ENCODE measurements at regions not wholly inside any gene's neighbourhood (a gene's known extent, or its start where the extent isn't known, plus 50 kb on each side); places are given as distances from the start of the nearest gene placed in this dataset.
"Not testable (repeated sequence)": the region's sequence is repeated elsewhere in the genome, so short reads cannot be mapped to it uniquely, and the experiment has no call there.

- no peak overlapping the region for H3K27ac ChIP-seq (ENCODE audit: insufficient read depth, low read depth, low read length, poor library complexity, severe bottlenecking)
- H3K36me3 ChIP-seq (ENCODE audit: control insufficient read depth, insufficient read depth, low read length), result no peaks in the 10 kb centered on the region
- no peaks in the 10 kb centered on the region for H3K27me3 ChIP-seq (ENCODE audit: control insufficient read depth, insufficient read depth, low read length, poor library complexity, severe bottlenecking)
- no peak overlapping the region for H3K4me3 ChIP-seq (ENCODE audit: insufficient read depth, low read depth, low read length)
- no peaks in the 10 kb centered on the region for H3K9me3 ChIP-seq (ENCODE audit: control insufficient read depth, low read length)
- 86 to 95% methylated on average over 2 of the region's 2 CpGs for WGBS, 2 experiments
- no peaks in the 10 kb centered on the region for H3K4me1 ChIP-seq (ENCODE audit: control insufficient read depth, insufficient read depth, low read length)
Measured at GRCh38 chr1:157301477-157302198, 163.4 kb upstream of the ETV3 start.

GRCh38 chr1:157294387-157295145, 156.4 kb upstream of the ETV3 start:
- not testable (repeated sequence) for H3K27me3 ChIP-seq (ENCODE audit: control insufficient read depth, insufficient read depth, low read length, poor library complexity, severe bottlenecking); H3K9me3 ChIP-seq (ENCODE audit: control insufficient read depth, low read length); H3K27ac ChIP-seq (ENCODE audit: insufficient read depth, low read depth, low read length, poor library complexity, severe bottlenecking); H3K4me3 ChIP-seq (ENCODE audit: insufficient read depth, low read depth, low read length); H3K4me1 ChIP-seq (ENCODE audit: control insufficient read depth, insufficient read depth, low read length); H3K36me3 ChIP-seq (ENCODE audit: control insufficient read depth, insufficient read depth, low read length)
- WGBS, 2 experiments, result 93 to 95% methylated on average over 10 of the region's 10 CpGs

GRCh38 chr1:157292809-157293564, 154.8 kb upstream of the ETV3 start:
- no peak overlapping the region for H3K27ac ChIP-seq (ENCODE audit: insufficient read depth, low read depth, low read length, poor library complexity, severe bottlenecking)
- no peaks in the 10 kb centered on the region for H3K4me1 ChIP-seq (ENCODE audit: control insufficient read depth, insufficient read depth, low read length)
- no peaks in the 10 kb centered on the region for H3K27me3 ChIP-seq (ENCODE audit: control insufficient read depth, insufficient read depth, low read length, poor library complexity, severe bottlenecking)
- no peaks in the 10 kb centered on the region for H3K36me3 ChIP-seq (ENCODE audit: control insufficient read depth, insufficient read depth, low read length)
- WGBS, 2 experiments, result 90 to 100% methylated on average over 3 to 4 of the region's 4 CpGs
- no peak overlapping the region for H3K4me3 ChIP-seq (ENCODE audit: insufficient read depth, low read depth, low read length)
- H3K9me3 ChIP-seq (ENCODE audit: control insufficient read depth, low read length), result no peaks in the 10 kb centered on the region

GRCh38 chr1:157292302-157292701, 154.1 kb upstream of the ETV3 start:
- WGBS, 2 experiments, result 92% methylated on average over 6 of the region's 6 CpGs
- H3K36me3 ChIP-seq (ENCODE audit: control insufficient read depth, insufficient read depth, low read length), result no peaks in the 10 kb centered on the region
- no peaks in the 10 kb centered on the region for H3K27me3 ChIP-seq (ENCODE audit: control insufficient read depth, insufficient read depth, low read length, poor library complexity, severe bottlenecking)
- no peaks in the 10 kb centered on the region for H3K9me3 ChIP-seq (ENCODE audit: control insufficient read depth, low read length)
- H3K4me3 ChIP-seq (ENCODE audit: insufficient read depth, low read depth, low read length), result no peak overlapping the region
- no peak overlapping the region for H3K27ac ChIP-seq (ENCODE audit: insufficient read depth, low read depth, low read length, poor library complexity, severe bottlenecking)
- no peaks in the 10 kb centered on the region for H3K4me1 ChIP-seq (ENCODE audit: control insufficient read depth, insufficient read depth, low read length)

- Histone ChIP-seq H3K27ac (ENCODE audit: insufficient read depth, low read depth, low read length, poor library complexity, severe bottlenecking) (no peak overlapping the region), H3K4me3 (ENCODE audit: insufficient read depth, low read depth, low read length) (no peak overlapping the region), H3K9me3 (ENCODE audit: control insufficient read depth, low read length) (no peaks in the 10 kb centered on the region), H3K27me3 (ENCODE audit: control insufficient read depth, insufficient read depth, low read length, poor library complexity, severe bottlenecking) (no peaks in the 10 kb centered on the region), H3K36me3 (ENCODE audit: control insufficient read depth, insufficient read depth, low read length) (no peaks in the 10 kb centered on the region), H3K4me1 (ENCODE audit: control insufficient read depth, insufficient read depth, low read length) (no peaks in the 10 kb centered on the region)
- 97 to 100% methylated on average over 1 to 2 of the region's 2 CpGs for whole genome bisulfite sequencing, 2 experiments
Measured at GRCh38 chr1:157291083-157291482, 152.9 kb upstream of the ETV3 start.

- H3K27ac ChIP-seq (ENCODE audit: insufficient read depth, low read depth, low read length, poor library complexity, severe bottlenecking), result no peak overlapping the region
- no peaks in the 10 kb centered on the region for H3K36me3 ChIP-seq (ENCODE audit: control insufficient read depth, insufficient read depth, low read length)
- H3K4me1 ChIP-seq (ENCODE audit: control insufficient read depth, insufficient read depth, low read length), result no peaks in the 10 kb centered on the region
- 82 to 86% methylated on average over 7 of the region's 7 CpGs for WGBS, 2 experiments
- H3K27me3 ChIP-seq (ENCODE audit: control insufficient read depth, insufficient read depth, low read length, poor library complexity, severe bottlenecking), result no peaks in the 10 kb centered on the region
- H3K4me3 ChIP-seq (ENCODE audit: insufficient read depth, low read depth, low read length), result no peak overlapping the region
- no peaks in the 10 kb centered on the region for H3K9me3 ChIP-seq (ENCODE audit: control insufficient read depth, low read length)
Measured at GRCh38 chr1:157289424-157290105, 151.4 kb upstream of the ETV3 start.

GRCh38 chr1:157288996-157289395, 150.8 kb upstream of the ETV3 start:
- H3K27me3 ChIP-seq (ENCODE audit: control insufficient read depth, insufficient read depth, low read length, poor library complexity, severe bottlenecking), result no peaks in the 10 kb centered on the region
- H3K36me3 ChIP-seq (ENCODE audit: control insufficient read depth, insufficient read depth, low read length), result no peaks in the 10 kb centered on the region
- no peak overlapping the region for H3K4me3 ChIP-seq (ENCODE audit: insufficient read depth, low read depth, low read length)
- no peaks in the 10 kb centered on the region for H3K4me1 ChIP-seq (ENCODE audit: control insufficient read depth, insufficient read depth, low read length)
- no peaks in the 10 kb centered on the region for H3K9me3 ChIP-seq (ENCODE audit: control insufficient read depth, low read length)
- no peak overlapping the region for H3K27ac ChIP-seq (ENCODE audit: insufficient read depth, low read depth, low read length, poor library complexity, severe bottlenecking)

GRCh38 chr1:157288492-157288891, 150.3 kb upstream of the ETV3 start:
- no peak overlapping the region for H3K4me3 ChIP-seq (ENCODE audit: insufficient read depth, low read depth, low read length)
- 85 to 88% methylated on average over 4 of the region's 4 CpGs for WGBS, 2 experiments
- H3K36me3 ChIP-seq (ENCODE audit: control insufficient read depth, insufficient read depth, low read length), result no peaks in the 10 kb centered on the region
- H3K27ac ChIP-seq (ENCODE audit: insufficient read depth, low read depth, low read length, poor library complexity, severe bottlenecking), result no peak overlapping the region
- no peaks in the 10 kb centered on the region for H3K27me3 ChIP-seq (ENCODE audit: control insufficient read depth, insufficient read depth, low read length, poor library complexity, severe bottlenecking)
- H3K9me3 ChIP-seq (ENCODE audit: control insufficient read depth, low read length), result no peaks in the 10 kb centered on the region
- no peaks in the 10 kb centered on the region for H3K4me1 ChIP-seq (ENCODE audit: control insufficient read depth, insufficient read depth, low read length)

- Histone ChIP-seq H3K27ac (ENCODE audit: insufficient read depth, low read depth, low read length, poor library complexity, severe bottlenecking) (no peak overlapping the region), H3K27me3 (ENCODE audit: control insufficient read depth, insufficient read depth, low read length, poor library complexity, severe bottlenecking) (no peaks in the 10 kb centered on the region), H3K4me3 (ENCODE audit: insufficient read depth, low read depth, low read length) (no peak overlapping the region), H3K9me3 (ENCODE audit: control insufficient read depth, low read length) (no peaks in the 10 kb centered on the region), H3K4me1 (ENCODE audit: control insufficient read depth, insufficient read depth, low read length) (no peaks in the 10 kb centered on the region), H3K36me3 (ENCODE audit: control insufficient read depth, insufficient read depth, low read length) (no peaks in the 10 kb centered on the region)
- WGBS, 2 experiments, result 95 to 100% methylated on average over 1 of the region's 1 CpG
Measured at GRCh38 chr1:157288006-157288405, 149.8 kb upstream of the ETV3 start.

GRCh38 chr1:157287462-157287861, 149.3 kb upstream of the ETV3 start:
- WGBS, 2 experiments, result 82 to 89% methylated on average over 4 to 5 of the region's 5 CpGs
- H3K9me3 ChIP-seq (ENCODE audit: control insufficient read depth, low read length), result no peaks in the 10 kb centered on the region
- no peaks in the 10 kb centered on the region for H3K4me1 ChIP-seq (ENCODE audit: control insufficient read depth, insufficient read depth, low read length)
- H3K27ac ChIP-seq (ENCODE audit: insufficient read depth, low read depth, low read length, poor library complexity, severe bottlenecking), result no peak overlapping the region
- H3K4me3 ChIP-seq (ENCODE audit: insufficient read depth, low read depth, low read length), result no peak overlapping the region
- no peaks in the 10 kb centered on the region for H3K36me3 ChIP-seq (ENCODE audit: control insufficient read depth, insufficient read depth, low read length)
- H3K27me3 ChIP-seq (ENCODE audit: control insufficient read depth, insufficient read depth, low read length, poor library complexity, severe bottlenecking), result no peaks in the 10 kb centered on the region
